ENCODE measurements at regions not wholly inside any gene's neighbourhood (a gene's known extent, or its start where the extent isn't known, plus 50 kb on each side); places are given as distances from the start of the nearest gene placed in this dataset.
"Not testable (repeated sequence)": the region's sequence is repeated elsewhere in the genome, so short reads cannot be mapped to it uniquely, and the experiment has no call there.

DNA sequence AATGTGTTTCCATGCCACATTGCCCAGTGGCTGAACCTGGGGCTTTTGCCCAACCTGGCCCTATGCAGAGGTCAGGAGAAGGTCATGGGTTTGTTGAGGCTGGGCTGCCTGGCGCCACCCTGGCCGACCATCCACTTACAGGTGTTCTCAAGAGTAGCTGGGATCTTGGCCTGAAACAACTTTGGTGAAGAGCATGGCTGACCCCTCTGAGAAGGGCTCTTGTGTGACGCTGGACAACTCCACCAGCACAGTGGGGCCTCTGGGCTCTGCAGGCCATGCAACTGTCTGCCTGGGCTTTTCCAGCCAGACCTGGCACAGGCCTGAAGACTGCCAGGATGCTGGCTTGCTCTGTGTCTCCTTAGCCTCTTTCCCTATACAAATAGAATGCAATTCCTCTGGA, 76.4 kb upstream of the ZNG1B start:
- no peaks in the 10 kb centered on the region for H4K20me1 ChIP-seq (ENCODE audit: control insufficient read depth, insufficient read depth, low read depth, low read length)
- no peaks in the 10 kb centered on the region for H3K9me3 ChIP-seq (ENCODE audit: control insufficient read depth, insufficient read depth, low read length)
- TF ChIP-seq EZH2phosphoT487 (IDR thresholded peaks at IDR 0.05; ENCODE audit: borderline replicate concordance, low read length): no peak
- TF ChIP-seq, protein P1, sequence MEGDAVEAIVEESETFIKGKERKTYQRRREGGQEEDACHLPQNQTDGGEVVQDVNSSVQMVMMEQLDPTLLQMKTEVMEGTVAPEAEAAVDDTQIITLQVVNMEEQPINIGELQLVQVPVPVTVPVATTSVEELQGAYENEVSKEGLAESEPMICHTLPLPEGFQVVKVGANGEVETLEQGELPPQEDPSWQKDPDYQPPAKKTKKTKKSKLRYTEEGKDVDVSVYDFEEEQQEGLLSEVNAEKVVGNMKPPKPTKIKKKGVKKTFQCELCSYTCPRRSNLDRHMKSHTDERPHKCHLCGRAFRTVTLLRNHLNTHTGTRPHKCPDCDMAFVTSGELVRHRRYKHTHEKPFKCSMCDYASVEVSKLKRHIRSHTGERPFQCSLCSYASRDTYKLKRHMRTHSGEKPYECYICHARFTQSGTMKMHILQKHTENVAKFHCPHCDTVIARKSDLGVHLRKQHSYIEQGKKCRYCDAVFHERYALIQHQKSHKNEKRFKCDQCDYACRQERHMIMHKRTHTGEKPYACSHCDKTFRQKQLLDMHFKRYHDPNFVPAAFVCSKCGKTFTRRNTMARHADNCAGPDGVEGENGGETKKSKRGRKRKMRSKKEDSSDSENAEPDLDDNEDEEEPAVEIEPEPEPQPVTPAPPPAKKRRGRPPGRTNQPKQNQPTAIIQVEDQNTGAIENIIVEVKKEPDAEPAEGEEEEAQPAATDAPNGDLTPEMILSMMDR (IDR thresholded peaks at IDR 0.05; ENCODE audit: low read depth, low read length, poor library complexity, severe bottlenecking): no peak
- H3K4me3 ChIP-seq (ENCODE audit: low read length): no peak overlapping the region
- no peaks in the 10 kb centered on the region for H3F3A ChIP-seq (ENCODE audit: control insufficient read depth, insufficient read depth)
- no peaks in the 10 kb centered on the region for H3K36me3 ChIP-seq (ENCODE audit: control insufficient read depth, low read length)
- H3K27ac ChIP-seq (ENCODE audit: low read depth, low read length): no peak overlapping the region
- no peaks in the 10 kb centered on the region for H3K9me2 ChIP-seq (replicated peaks; ENCODE audit: control insufficient read depth, low read length)
- no peaks in the 10 kb centered on the region for H3K27me3 ChIP-seq (ENCODE audit: control insufficient read depth, low read length)
- no peaks in the 10 kb centered on the region for H3K4me1 ChIP-seq (ENCODE audit: control insufficient read depth, low read length)
- H3K79me2 ChIP-seq (ENCODE audit: control insufficient read depth, low read length): no peaks in the 10 kb centered on the region
- H3K4me2 ChIP-seq (ENCODE audit: low read length): no peak overlapping the region

DNA sequence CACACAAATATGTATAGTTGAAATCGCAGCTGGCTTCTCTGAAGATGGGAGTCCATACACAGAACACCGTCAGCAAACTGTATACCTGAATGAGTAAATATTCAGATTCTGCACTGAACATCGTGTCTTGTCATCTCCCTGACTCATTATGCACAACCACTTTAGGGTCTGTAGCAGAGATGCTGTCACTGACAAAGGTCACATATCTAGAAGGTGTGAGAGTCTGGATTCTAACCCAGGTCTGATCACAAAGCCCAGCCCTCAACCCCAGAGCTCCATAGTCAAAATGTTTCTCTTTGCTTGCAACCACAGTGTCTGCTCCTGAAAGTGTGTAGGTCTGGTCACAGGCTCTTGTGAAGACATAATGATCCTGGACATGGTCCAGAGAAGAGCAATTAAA, 78.3 kb upstream of the PAX8 start:
- Histone ChIP-seq H3K36me3 (ENCODE audit: control insufficient read depth, low read length) (no peaks in the 10 kb centered on the region), H3K9me2 (replicated peaks; ENCODE audit: control insufficient read depth, low read length) (no peaks in the 10 kb centered on the region), H3K27ac (ENCODE audit: low read depth, low read length) (no peak overlapping the region), H3K79me2 (ENCODE audit: control insufficient read depth, low read length) (no peaks in the 10 kb centered on the region), H3K9me3 (ENCODE audit: control insufficient read depth, insufficient read depth, low read length) (no peaks in the 10 kb centered on the region), H3K27me3 (ENCODE audit: control insufficient read depth, low read length) (no peaks in the 10 kb centered on the region), H4K20me1 (ENCODE audit: control insufficient read depth, insufficient read depth, low read depth, low read length) (no peaks in the 10 kb centered on the region), H3K4me3 (ENCODE audit: low read length) (no peak overlapping the region), H3K4me1 (ENCODE audit: control insufficient read depth, low read length) (peaks cover 3% of the 10 kb centered on the region), H3K4me2 (ENCODE audit: low read length) (no peak overlapping the region), H3F3A (ENCODE audit: control insufficient read depth, insufficient read depth) (no peaks in the 10 kb centered on the region)
- TF ChIP-seq, protein P1 (IDR thresholded peaks at IDR 0.05; ENCODE audit: low read depth, low read length, poor library complexity, severe bottlenecking): no peak
- no peak for TF ChIP-seq EZH2phosphoT487 (IDR thresholded peaks at IDR 0.05; ENCODE audit: borderline replicate concordance, low read length)

DNA sequence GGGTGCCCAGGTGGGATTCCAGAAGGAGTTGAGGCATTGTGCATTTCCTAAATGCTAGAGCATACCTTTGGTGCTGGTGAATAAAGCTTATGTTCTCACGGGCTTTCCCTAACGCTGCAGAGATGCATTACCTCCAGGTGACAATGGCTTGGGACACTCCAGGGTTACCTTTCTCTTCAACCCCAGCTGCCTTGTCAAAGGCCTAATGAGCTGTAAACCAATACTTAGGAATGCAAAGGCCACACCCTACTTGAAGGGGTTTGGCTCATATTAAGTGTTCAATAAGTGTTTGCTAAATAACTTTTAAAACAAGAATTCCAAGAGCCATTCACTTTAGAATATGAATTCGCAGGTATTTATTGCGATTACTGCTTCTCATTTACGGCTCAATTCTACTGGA, 77.6 kb upstream of the PAX8 start:
- H3K79me2 ChIP-seq (ENCODE audit: control insufficient read depth, low read length); H3K9me3 ChIP-seq (ENCODE audit: control insufficient read depth, insufficient read depth, low read length); H3K27ac ChIP-seq (ENCODE audit: low read depth, low read length); H3K9me2 ChIP-seq (replicated peaks; ENCODE audit: control insufficient read depth, low read length); H3K27me3 ChIP-seq (ENCODE audit: control insufficient read depth, low read length); H3K4me3 ChIP-seq (ENCODE audit: low read length); H3K4me2 ChIP-seq (ENCODE audit: low read length); H3F3A ChIP-seq (ENCODE audit: control insufficient read depth, insufficient read depth); H4K20me1 ChIP-seq (ENCODE audit: control insufficient read depth, insufficient read depth, low read depth, low read length); H3K36me3 ChIP-seq (ENCODE audit: control insufficient read depth, low read length): not testable (repeated sequence)
- peaks cover 11% of the 10 kb centered on the region for H3K4me1 ChIP-seq (ENCODE audit: control insufficient read depth, low read length)

DNA sequence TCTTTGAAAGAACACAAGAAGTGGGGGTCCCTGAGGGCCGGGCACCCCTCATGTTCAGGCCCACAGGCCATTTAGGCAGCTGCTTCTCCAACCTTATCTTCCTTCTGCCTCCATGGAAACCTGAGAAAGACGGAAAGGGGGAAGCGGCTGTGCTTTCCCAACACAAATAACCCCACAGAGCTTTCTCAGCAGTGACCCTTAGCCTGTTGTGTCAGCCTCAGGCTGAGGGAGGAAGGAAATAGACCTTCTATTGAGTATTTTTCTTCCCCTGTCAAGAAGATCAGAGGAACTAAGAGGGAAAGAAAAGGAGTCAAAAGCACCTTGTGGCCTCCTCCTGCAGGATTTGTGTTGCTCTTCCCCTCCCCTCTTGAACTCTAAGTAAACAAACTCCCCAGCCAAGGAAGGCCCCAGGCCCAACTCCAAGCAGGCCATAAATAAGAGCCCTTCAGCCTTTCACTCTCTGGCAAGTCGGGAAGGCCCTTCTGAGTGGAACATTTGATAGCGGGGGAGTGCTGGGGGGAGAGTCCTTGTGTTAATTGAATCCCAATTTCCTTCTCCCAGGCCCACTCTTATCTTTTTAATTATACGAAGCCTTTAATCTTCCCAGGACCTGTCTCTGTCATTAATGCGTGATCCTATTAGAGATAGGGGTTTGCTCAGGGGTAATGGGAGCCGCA, 76.8 kb upstream of the PAX8 start:
- H3K9me2 ChIP-seq (replicated peaks; ENCODE audit: control insufficient read depth, low read length); H3K4me2 ChIP-seq (ENCODE audit: low read length); H3K9me3 ChIP-seq (ENCODE audit: control insufficient read depth, insufficient read depth, low read length); H3F3A ChIP-seq (ENCODE audit: control insufficient read depth, insufficient read depth); H4K20me1 ChIP-seq (ENCODE audit: control insufficient read depth, insufficient read depth, low read depth, low read length); H3K4me3 ChIP-seq (ENCODE audit: low read length); H3K79me2 ChIP-seq (ENCODE audit: control insufficient read depth, low read length); H3K27ac ChIP-seq (ENCODE audit: low read depth, low read length); H3K36me3 ChIP-seq (ENCODE audit: control insufficient read depth, low read length); H3K27me3 ChIP-seq (ENCODE audit: control insufficient read depth, low read length): not testable (repeated sequence)
- peaks cover 13% of the 10 kb centered on the region for H3K4me1 ChIP-seq (ENCODE audit: control insufficient read depth, low read length)

Data from DOHH2 (cell line).